ENCODE measurements at regions not wholly inside any gene's neighbourhood (a gene's known extent, or its start where the extent isn't known, plus 50 kb on each side); places are given as distances from the start of the nearest gene placed in this dataset.
"Not testable (repeated sequence)": the region's sequence is repeated elsewhere in the genome, so short reads cannot be mapped to it uniquely, and the experiment has no call there.

- no peak for DNase-seq (ENCODE audit: low spot score)
Observed at GRCh38 chr6:126807876-126808275, 310.6 kb upstream of the RSPO3 start.

GRCh38 chr6:126811321-126811720 lies 307.1 kb upstream of the RSPO3 start:
- DNase-seq (ENCODE audit: low spot score), result no peak

GRCh38 chr6:126812010-126812409 lies 306.5 kb upstream of the RSPO3 start:
- no peak for DNase-seq (ENCODE audit: low spot score)

GRCh38 chr6:126812651-126813050 lies 305.8 kb upstream of the RSPO3 start:
- DNase-seq (ENCODE audit: low spot score), result no peak

GRCh38 chr6:126820634-126821033 lies 297.8 kb upstream of the RSPO3 start:
- DNase-seq (ENCODE audit: low spot score), result no peak

GRCh38 chr6:126821706-126822105 lies 296.8 kb upstream of the RSPO3 start:
- DNase-seq (ENCODE audit: low spot score), result no peak

GRCh38 chr6:126824226-126824625 lies 294.2 kb upstream of the RSPO3 start:
- no peak for DNase-seq (ENCODE audit: low spot score)

GRCh38 chr6:126824815-126825214 lies 293.7 kb upstream of the RSPO3 start:
- DNase-seq (ENCODE audit: low spot score), result no peak

- DNase-seq (ENCODE audit: low spot score), result no peak
Observed at GRCh38 chr6:126826166-126826714, 292.2 kb upstream of the RSPO3 start.

GRCh38 chr6:126831461-126831860 lies 287.0 kb upstream of the RSPO3 start:
- no peak for DNase-seq (ENCODE audit: low spot score)

- DNase-seq (ENCODE audit: low spot score), result no peak
Observed at GRCh38 chr6:126842769-126843168, 275.7 kb upstream of the RSPO3 start.

GRCh38 chr6:126848119-126848518 lies 270.4 kb upstream of the RSPO3 start:
- no peak for DNase-seq (ENCODE audit: low spot score)

GRCh38 chr6:126867641-126868040 lies 250.8 kb upstream of the RSPO3 start:
- DNase-seq (ENCODE audit: low spot score), result no peak

GRCh38 chr6:126873351-126873750 lies 245.1 kb upstream of the RSPO3 start:
- no peak for DNase-seq (ENCODE audit: low spot score)

- no peak for DNase-seq (ENCODE audit: low spot score)
Observed at GRCh38 chr6:126873791-126874190, 244.7 kb upstream of the RSPO3 start.

- no peak for DNase-seq (ENCODE audit: low spot score)
Observed at GRCh38 chr6:126876446-126876845, 242.0 kb upstream of the RSPO3 start.

- no peak for DNase-seq (ENCODE audit: low spot score)
Observed at GRCh38 chr6:126880964-126881363, 237.5 kb upstream of the RSPO3 start.

- no peak for DNase-seq (ENCODE audit: low spot score)
Observed at GRCh38 chr6:126886106-126886505, 232.4 kb upstream of the RSPO3 start.

- DNase-seq (ENCODE audit: low spot score), result no peak
Observed at GRCh38 chr6:126888727-126889725, 229.4 kb upstream of the RSPO3 start.

- no peak for DNase-seq (ENCODE audit: low spot score)
Observed at GRCh38 chr6:126890055-126890454, 228.4 kb upstream of the RSPO3 start.

- DNase-seq (ENCODE audit: low spot score), result no peak
Observed at GRCh38 chr6:126891158-126891557, 227.3 kb upstream of the RSPO3 start.

- not testable (repeated sequence) for DNase-seq (ENCODE audit: low spot score)
Observed at GRCh38 chr6:126892869-126893268, 225.6 kb upstream of the RSPO3 start.

GRCh38 chr6:126897758-126898157 lies 220.7 kb upstream of the RSPO3 start:
- DNase-seq (ENCODE audit: low spot score), result no peak

Data from mucosa of gallbladder (tissue), 1 donor.